DOHH2 (cell line): ENCODE measurements at regions not wholly inside any gene's neighbourhood (a gene's known extent, or its start where the extent isn't known, plus 50 kb on each side); places are given as distances from the start of the nearest gene placed in this dataset.
A peak's percentile ranks its signal among the peaks of the same experiment; 100 is the strongest.

ENCODE experiments used
- H3F3A ChIP-seq: fragments of 200-600 bp; sonication (generic), shearing (Covaris generic); 2 replicates; pipeline ENCODE4 v1.6.0; 2016; ENCODE audit warnings: antibody characterized with exemption, mild to moderate bottlenecking; ENCODE audit not compliant: control insufficient read depth, insufficient read depth
- H3K27ac ChIP-seq: fragments of 200-600 bp; sonication (generic); 2 replicates; pipeline ENCODE4 v1.5.1; 2014; ENCODE audit warnings: low read depth, mild to moderate bottlenecking, low read length, moderate library complexity
- H3K27me3 ChIP-seq: fragments of 200-600 bp; sonication (generic); 2 replicates; pipeline ENCODE4 v1.6.1; 2014; ENCODE audit warnings: mild to moderate bottlenecking, low read length, mixed read lengths; ENCODE audit not compliant: control insufficient read depth
- H3K36me3 ChIP-seq: fragments of 200-600 bp; sonication (generic); 2 replicates; pipeline ENCODE4 v1.6.1; 2014; ENCODE audit warnings: mild to moderate bottlenecking, low read length, moderate library complexity, mixed read lengths; ENCODE audit not compliant: control insufficient read depth
- H3K4me1 ChIP-seq: fragments of 200-600 bp; sonication (generic); 2 replicates; pipeline ENCODE4 v1.6.1; 2014; ENCODE audit warnings: mild to moderate bottlenecking, low read length, mixed read lengths; ENCODE audit not compliant: control insufficient read depth
- H3K4me2 ChIP-seq: fragments of 200-600 bp; sonication (generic); 2 replicates; pipeline ENCODE4 v1.6.0; 2014; ENCODE audit warnings: mild to moderate bottlenecking, low read length, moderate library complexity
- H3K4me3 ChIP-seq: fragments of 200-600 bp; sonication (generic); 2 replicates; pipeline ENCODE4 v1.5.1; 2014; ENCODE audit warnings: mild to moderate bottlenecking, low read length, mixed read lengths
- H3K79me2 ChIP-seq: fragments of 200-600 bp; sonication (generic); 2 replicates; pipeline ENCODE4 v1.6.1; 2014; ENCODE audit warnings: mild to moderate bottlenecking, low read length, mixed read lengths; ENCODE audit not compliant: control insufficient read depth
- H3K9me2 ChIP-seq: fragments of 200-600 bp; sonication (generic); replicated peaks from 2 replicates; pipeline ENCODE4 v1.6.1; 2014; ENCODE audit warnings: mild to moderate bottlenecking, low read length, mixed read lengths; ENCODE audit not compliant: control insufficient read depth
- H3K9me3 ChIP-seq: fragments of 200-600 bp; sonication (generic); 2 replicates; pipeline ENCODE4 v1.6.1; 2014; ENCODE audit warnings: antibody characterized with exemption, low read length, mixed read lengths; ENCODE audit not compliant: control insufficient read depth, insufficient read depth
- H4K20me1 ChIP-seq: fragments of 200-600 bp; sonication (generic); 2 replicates; pipeline ENCODE4 v1.6.0; 2014; ENCODE audit warnings: low read depth, mild to moderate bottlenecking, antibody characterized with exemption, low read length, moderate library complexity; ENCODE audit not compliant: control insufficient read depth, insufficient read depth
- CTCF ChIP-seq: fragments of 200-600 bp; sonication (generic); IDR thresholded peaks from one replicate; pipeline ENCODE4 v1.5.1; 2014; ENCODE audit warnings: antibody characterized with exemption, mild to moderate bottlenecking, low read depth, low read length; ENCODE audit not compliant: poor library complexity, severe bottlenecking
- EZH2phosphoT487 ChIP-seq: fragments of 200-600 bp; sonication (generic); IDR thresholded peaks from 2 replicates; pipeline ENCODE4 v1.6.1; 2017; ENCODE audit warnings: borderline replicate concordance, mild to moderate bottlenecking, antibody characterized with exemption, low read length, moderate library complexity, mixed read lengths

DNA sequence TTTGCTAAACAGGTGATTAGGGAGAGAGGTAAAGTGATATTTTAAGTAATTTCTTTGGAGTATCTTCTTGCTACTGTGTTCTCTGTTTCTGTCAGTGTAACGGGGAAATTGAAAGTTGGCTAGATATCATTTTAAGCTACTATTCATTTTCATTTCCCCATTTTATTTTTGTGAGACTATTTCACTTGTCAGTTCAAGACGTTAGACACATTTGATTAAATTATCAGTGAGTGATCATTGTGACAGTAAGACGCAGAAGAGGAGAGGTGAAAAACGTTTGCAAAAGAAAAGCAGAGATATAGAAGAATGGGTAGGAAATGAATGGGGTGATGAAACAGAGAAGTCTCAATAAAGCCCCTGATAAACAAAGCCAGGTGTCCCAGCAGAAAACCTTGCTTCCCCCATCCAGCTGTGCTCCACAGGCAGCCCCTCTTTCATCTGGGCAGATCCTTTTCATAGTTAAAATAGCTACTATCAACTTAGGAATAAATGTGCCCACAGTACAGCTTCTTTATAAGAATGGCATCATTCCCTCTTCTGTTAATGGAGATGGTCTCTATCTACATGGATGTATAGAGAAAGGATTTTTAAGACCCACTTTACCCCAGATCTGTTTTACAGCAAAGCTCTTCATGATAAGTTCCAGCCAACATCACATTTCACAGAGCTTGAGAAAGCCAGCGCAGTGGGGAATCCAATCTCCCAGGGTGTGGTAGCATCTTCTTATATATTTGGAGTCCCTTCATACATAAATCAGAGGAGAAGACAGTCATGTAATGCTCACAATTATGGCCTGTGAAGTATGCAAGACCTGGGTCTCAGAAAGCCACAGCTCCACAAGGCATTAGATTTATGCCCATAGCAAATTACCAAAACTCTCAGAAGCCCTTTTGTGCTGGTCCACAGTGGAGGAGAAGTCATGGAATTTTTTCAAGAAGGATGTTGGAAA lies 138.1 kb upstream of the ITGB1 start:
- no peaks in the 10 kb centered on the region for H3K27me3 ChIP-seq
- TF ChIP-seq CTCF (no peak), EZH2phosphoT487 (no peak)
- peaks cover 49% of the 10 kb centered on the region for H3F3A ChIP-seq
- peak overlapping the region; percentile 46 for H3K4me3 ChIP-seq
- H3K9me3 ChIP-seq = peaks cover 29% of the 10 kb centered on the region
- H3K4me2 ChIP-seq = peak overlapping the region; percentile 62
- H3K9me2 ChIP-seq = no peaks in the 10 kb centered on the region
- H3K79me2 ChIP-seq = no peaks in the 10 kb centered on the region
- H3K4me1 ChIP-seq = peaks cover 100% of the 10 kb centered on the region
- peaks cover 50% of the 10 kb centered on the region for H3K36me3 ChIP-seq
- H4K20me1 ChIP-seq = no peaks in the 10 kb centered on the region
- peak overlapping the region; percentile 98 for H3K27ac ChIP-seq

DNA sequence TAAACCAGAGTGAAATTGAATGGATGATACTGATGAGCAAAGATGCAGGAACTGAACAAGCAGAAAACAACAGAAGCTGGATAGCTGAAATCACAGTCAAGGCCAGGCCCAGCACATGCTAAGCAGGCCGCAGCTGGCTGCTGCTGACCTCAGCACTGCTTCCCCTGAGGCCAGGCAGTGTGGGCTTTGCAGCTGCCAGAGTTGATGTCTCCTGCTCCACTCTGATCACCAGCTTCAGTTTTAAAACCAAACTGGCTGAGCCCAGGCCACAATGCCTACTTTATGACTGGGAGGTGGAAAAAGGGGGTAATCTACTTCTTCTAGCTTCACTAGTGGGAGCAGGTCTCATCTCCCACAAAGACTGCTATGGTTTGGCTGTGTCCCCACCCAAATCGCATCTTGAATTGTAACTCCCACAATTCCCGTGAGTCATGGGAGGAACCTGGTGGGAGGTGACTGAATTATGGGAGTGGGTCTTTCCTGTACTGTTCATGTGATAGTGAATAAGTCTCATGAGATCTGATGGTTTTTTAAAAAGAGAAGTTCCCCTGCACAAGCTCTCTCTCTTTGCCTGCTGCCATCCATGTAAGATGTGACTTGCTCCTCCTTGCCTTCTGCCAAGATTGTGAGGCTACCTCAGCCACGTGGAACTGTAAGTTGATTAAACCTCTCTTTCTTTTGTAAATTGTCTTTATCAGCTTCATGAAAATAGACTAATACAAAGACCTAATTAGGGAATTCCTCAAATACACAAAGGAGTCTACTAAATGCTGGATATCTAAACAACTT lies 136.4 kb upstream of the ITGB1 start:
- no peak for TF ChIP-seq CTCF
- TF ChIP-seq EZH2phosphoT487 = no peak
- peak overlapping the region; percentile 62 for H3K4me2 ChIP-seq
- H3K9me3 ChIP-seq = peaks cover 37% of the 10 kb centered on the region
- H3F3A ChIP-seq = peaks cover 38% of the 10 kb centered on the region
- H3K9me2 ChIP-seq = no peaks in the 10 kb centered on the region
- peak overlapping the region; percentile 53 for H3K4me3 ChIP-seq
- no peaks in the 10 kb centered on the region for H4K20me1 ChIP-seq
- no peaks in the 10 kb centered on the region for H3K27me3 ChIP-seq
- H3K79me2 ChIP-seq = no peaks in the 10 kb centered on the region
- peaks cover 84% of the 10 kb centered on the region for H3K4me1 ChIP-seq
- peak overlapping the region; percentile 98 for H3K27ac ChIP-seq
- H3K36me3 ChIP-seq = peaks cover 50% of the 10 kb centered on the region

DNA sequence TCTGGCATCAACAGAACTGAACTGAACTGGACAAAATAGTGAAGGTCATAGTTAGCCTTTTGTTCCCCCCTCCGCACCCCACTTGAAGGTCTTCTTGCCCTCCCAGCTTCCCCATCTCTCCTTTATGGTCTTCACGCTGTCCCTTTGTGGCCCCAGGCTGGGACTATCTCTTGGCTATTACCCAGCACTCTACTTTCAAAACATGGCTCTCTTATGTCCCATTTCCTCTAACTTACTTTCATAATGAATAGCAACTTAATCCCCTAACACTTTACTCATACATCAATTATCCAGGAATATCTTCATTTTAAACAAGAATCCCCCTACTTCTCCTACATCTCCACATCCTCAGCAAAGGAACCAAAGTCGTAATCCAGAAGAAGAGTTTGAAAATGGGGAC lies 135.3 kb upstream of the ITGB1 start:
- peak overlapping the region; percentile 9; the same call in 1 of the 2 replicates for H3K4me3 ChIP-seq
- H3F3A ChIP-seq = peaks cover 35% of the 10 kb centered on the region
- H4K20me1 ChIP-seq = no peaks in the 10 kb centered on the region
- no peak for TF ChIP-seq EZH2phosphoT487
- TF ChIP-seq CTCF = no peak
- peaks cover 73% of the 10 kb centered on the region for H3K4me1 ChIP-seq
- H3K27me3 ChIP-seq = no peaks in the 10 kb centered on the region
- no peaks in the 10 kb centered on the region for H3K79me2 ChIP-seq
- H3K9me2 ChIP-seq = no peaks in the 10 kb centered on the region
- H3K27ac ChIP-seq = peak overlapping the region; percentile 98
- peaks cover 32% of the 10 kb centered on the region for H3K9me3 ChIP-seq
- peak overlapping the region; percentile 66; the same call in 1 of the 2 replicates for H3K4me2 ChIP-seq
- H3K36me3 ChIP-seq = peaks cover 45% of the 10 kb centered on the region
